Superior temporal gyrus (tissue), 1 donor: ENCODE measurements at regions not wholly inside any gene's neighbourhood (a gene's known extent, or its start where the extent isn't known, plus 50 kb on each side); places are given as distances from the start of the nearest gene placed in this dataset.

ENCODE experiments used
- DNase-seq: peaks from one replicate; pipeline ENCODE4 v3.0.0-alpha.2; 2016; ENCODE audit errors: extremely low spot score

- DNase-seq = peak; percentile 93
Measured at GRCh38 chr9:117487555-117488175, 72.8 kb upstream of the ASTN2 start.

- no peak for DNase-seq
Measured at GRCh38 chr9:117486426-117486825, 71.6 kb upstream of the ASTN2 start.

- no peak for DNase-seq
Measured at GRCh38 chr9:117485176-117485575, 70.3 kb upstream of the ASTN2 start.

- no peak for DNase-seq
Measured at GRCh38 chr9:117480729-117481128, 65.9 kb upstream of the ASTN2 start.

- DNase-seq = no peak
Measured at GRCh38 chr9:117480253-117480652, 65.4 kb upstream of the ASTN2 start.

GRCh38 chr9:117473293-117473692 is 58.4 kb upstream of the ASTN2 start:
- DNase-seq = no peak

GRCh38 chr9:117470902-117471301 is 56.0 kb upstream of the ASTN2 start:
- DNase-seq = no peak

GRCh38 chr9:117470455-117470854 is 55.6 kb upstream of the ASTN2 start:
- no peak for DNase-seq

GRCh38 chr9:117466111-117466510 is 51.3 kb upstream of the ASTN2 start:
- no peak for DNase-seq

- no peak for DNase-seq
Measured at GRCh38 chr9:117465706-117466105, 50.8 kb upstream of the ASTN2 start.

- DNase-seq = peak; percentile 98
Measured at GRCh38 chr9:117464941-117465616, 50.2 kb upstream of the ASTN2 start.
